ENCODE measurements at regions not wholly inside any gene's neighbourhood (a gene's known extent, or its start where the extent isn't known, plus 50 kb on each side); places are given as distances from the start of the nearest gene placed in this dataset.

DNA sequence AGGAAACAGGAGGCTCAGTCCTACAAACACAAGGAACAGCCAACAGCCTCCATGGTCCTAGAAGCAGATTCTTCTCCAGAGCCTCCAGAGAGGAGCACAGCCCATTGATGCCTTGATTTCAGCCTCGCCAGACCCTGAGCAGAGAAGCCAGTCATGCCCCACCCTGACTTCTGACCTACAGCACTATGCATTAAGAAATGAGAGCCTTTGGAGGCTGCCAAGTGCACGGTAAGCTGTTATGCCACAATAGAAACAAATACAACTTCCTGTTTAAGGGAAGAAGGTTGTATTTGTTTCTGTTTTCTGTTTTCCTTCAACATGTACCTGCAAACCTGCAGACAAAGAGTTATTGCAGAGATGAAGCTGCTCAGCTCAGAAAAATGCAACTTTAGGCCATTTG, 181.3 kb upstream of the AGAP1 start:
- DNase-seq = no peak

DNA sequence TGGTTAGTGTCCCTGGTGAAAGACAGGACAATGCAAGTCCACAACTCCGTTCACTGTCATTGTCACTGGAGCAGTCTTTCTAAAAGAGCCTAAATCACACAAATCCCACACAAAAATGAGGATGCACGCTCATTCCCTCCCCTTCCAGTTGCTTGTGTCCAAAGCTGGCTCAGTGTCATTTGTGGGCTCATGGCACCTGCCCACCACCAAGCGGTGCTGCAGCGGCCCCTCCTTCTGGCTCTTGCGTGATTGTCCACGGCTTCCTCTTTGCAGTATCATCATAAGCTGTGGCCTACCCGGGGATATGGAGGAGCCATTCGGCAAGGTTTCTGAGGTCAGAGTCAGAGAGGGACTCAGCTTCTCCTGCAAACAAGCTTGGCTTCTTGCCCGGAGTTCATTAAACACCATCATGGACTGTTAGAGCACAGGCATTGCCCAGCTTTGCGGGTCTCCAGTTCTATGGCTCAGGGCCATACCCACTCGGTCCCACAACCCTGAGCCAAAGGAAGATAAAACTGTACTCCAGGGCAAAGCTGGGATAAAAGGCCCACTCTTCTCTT, 179.4 kb upstream of the AGAP1 start:
- DNase-seq = no peak

DNA sequence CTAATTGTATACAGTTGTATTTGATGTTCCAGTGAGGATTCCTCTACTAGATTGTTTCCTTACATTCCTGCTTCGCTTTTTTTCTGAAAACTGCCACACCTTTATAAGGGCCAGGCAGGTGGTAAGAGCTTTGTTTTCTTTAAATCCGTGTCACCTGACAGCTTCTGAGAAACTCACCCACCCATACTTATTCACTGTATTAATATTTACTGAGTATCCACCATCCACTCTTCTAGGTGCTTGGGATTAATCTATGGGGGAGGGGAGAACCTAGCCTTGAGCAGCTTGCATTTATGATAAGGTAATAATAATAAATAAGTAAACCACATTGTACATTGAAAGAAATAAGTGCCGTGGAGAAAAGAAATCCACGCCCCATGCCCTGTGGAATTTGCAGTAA, 174.7 kb upstream of the AGAP1 start:
- no peak for DNase-seq

DNA sequence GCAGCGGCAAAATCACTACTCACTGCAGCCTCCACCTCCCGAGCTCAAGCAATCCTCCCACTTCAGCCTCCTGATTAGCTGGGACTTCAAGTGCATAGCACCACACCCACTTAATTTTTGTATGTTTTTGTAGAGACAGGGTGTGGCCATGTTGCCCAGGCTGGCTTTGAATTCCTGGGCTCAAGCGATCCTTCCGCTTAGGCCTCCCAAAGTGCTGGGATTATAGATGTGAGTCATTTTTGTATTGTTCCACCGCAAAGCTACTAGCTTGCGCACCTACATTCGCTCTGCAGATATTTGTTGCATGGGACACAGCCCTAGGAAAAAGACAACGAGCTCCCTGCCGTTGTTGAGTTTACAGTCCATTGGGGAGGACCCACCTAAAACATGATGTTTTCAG, 173.5 kb upstream of the AGAP1 start:
- no peak for DNase-seq

DNA sequence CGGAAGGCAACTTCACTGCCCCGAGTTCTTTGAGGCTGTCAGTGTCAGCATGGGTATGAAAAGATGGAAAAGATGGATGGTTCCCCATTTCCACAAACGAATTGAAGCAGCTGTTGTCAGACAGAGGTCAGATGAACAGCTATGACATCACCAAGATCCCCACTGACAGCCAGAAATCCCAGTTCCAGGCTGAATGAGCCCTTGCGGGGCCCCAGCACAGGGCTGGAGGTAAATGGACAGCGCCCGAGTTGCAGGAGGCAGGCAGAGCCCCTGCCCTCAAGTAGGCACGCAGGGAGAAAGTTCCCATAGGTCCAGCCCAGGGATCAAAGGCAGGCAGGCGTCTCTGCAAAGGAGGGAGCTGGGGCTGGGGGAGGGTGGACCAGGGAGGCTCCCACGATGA, 169.5 kb upstream of the AGAP1 start:
- no peak for DNase-seq

DNA sequence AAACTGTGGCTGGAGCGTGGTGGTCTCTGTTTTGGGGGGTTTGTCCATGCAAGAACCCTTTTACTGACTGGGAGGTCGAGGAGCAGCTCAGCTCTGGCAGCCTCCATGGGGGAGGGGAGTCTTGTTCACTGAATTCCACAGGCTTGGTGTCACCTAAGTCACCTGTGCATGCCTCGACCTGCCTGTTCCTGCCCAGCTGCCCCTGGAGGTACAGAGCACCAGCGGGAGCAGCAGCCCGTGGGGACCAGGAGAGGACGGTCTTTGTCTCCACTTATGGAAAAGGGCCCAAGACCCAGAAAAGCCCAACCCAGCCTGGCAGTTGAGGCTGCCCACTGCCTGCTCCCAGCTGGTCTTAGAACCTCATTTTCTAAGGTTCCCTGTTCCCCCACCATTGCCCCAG, 168.7 kb upstream of the AGAP1 start:
- DNase-seq = no peak

DNA sequence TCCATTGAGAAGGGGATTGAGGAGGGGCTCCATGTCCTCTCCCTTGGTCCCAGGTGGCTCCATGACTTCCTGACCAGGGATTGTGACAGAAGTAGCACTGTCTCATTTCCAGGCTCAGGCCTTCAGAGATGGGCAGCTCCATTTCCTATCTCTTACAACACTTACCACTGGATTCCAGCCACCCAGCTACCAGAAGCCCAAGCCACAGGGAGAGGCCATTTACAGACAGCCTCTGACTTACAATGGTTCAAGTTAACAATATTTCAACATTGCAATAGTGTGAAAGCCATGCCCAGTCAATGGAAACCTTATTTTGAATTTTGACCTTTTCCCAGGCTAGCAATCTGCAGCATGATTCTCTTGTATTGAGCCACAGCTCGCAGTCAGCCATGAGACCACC, 164.9 kb upstream of the AGAP1 start:
- DNase-seq = no peak

DNA sequence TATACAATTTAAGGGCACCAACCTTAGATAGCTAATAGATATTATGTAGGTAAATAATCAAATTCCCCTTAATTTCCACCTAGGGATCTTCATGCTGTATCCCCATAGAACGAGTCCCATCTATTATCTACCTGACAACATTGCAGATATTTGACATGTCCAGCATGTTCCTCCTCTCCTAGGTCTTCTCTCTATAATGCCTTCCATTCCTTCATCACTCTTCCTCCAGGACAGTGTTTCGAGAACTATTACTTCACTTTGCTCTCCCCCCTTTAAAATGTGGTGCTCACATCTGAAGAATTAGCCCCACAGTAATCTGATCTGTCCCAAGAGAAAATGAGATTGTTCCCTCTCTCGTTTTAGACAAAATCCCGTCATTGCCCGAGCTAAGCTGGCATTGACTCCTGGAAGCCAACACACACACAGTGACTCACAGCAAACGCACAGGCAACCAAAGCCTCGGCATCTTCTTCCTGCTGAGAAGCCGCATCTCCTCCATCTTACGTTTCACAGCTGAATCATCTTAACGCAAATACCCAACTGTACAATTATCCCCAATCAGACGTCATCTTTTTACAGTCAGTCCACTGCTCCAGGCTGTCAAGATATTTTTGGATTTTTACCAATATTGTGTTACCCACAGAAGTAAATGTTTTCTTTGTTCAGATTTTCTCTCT, 162.9 kb upstream of the AGAP1 start:
- no peak for DNase-seq

DNA sequence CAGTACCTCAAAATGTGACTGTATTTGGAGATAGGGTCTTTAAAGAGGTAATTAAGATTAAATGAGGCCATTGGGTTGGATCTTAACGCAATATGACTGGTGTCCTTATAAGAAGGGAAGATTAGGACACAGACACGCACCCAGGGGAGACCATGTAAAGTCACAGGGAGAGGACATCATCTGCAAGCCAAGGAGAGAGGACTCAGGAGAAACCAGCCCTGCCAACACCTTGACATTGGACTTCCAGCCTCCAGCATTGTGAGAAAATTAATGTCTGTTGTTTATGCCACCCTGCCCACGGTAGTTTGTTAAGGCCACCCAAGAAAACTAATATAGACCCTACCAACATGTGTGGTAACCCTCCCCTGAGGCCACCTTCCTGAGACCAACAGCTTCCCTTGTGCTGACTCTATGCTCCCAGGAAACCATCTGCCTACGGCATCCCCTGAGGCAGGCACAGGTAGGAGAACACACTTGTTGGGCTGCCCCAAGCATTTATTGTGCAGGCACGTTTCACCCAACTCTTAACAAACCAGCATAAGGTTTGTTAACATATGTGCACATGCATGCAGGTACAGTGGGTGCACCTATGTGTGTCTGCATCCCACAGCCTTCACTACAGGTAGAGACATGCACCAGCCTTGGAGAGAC, 161.5 kb upstream of the AGAP1 start:
- DNase-seq = no peak

DNA sequence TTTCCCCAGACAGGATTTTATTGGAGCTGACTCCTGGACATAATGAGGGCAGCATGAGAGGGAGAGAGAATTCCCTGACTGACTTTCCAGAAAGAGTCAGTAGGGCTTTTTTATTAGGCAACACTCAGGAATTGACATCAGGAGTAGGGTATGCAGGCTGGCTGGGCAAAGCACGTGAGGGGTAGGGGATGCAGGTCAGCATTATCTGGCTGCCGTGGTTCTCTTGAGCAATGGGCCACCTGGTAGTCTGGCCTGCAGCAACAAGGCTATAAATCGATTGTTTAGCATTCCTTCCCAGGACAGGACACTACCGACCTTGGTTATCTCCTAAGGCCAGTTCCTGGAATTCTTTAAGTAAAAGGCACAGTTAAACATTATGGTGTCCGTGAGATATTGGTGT, 160.8 kb upstream of the AGAP1 start:
- no peak for DNase-seq

DNA sequence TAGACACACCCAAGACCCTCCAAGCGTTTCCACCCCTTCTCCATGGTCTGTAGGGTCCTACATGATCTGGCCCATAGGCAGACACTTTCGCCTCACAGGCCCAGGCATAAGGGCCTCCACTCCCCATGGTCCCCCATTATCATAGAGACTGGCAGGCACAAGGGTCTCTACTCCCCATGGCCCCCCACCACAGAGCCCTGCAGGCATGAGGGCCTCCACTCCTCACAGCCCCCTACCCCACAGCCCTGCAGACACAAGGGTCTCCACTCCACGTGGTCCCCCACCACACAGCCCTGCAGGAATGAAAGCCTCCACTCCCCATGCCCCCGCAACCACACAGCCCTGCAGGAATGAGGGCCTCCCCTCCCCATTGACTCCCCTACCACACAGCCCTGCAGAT, 159.7 kb upstream of the AGAP1 start:
- no peak for DNase-seq

DNA sequence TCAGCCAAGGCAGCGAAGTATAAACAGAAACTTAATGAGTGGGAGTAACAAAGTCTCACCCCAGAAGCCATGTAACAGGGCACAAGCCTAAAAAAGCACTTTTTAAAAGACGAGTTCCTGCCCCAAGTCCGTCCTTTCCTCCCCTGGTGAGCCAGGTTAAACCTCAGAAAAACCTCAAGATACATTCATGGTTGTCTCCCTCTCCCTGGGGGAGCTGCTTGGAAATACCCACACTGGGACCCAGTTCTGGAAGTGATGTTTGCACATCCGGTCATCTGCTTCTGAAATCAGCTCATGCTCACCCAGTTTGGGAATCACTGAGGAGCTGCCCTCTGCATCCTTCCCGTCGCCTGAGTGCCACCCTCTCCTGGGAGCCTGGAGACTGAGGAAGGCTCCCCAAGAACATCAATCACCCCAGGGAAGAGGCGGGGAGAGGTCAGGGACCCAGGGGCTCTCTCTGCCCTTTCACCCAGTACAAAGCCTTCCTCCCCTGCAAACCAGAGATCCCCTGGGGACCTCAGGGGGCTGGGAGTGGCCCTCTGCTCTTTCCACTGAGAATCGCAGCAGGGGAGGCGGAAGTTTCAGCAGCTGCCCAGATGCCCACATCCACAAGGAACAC, 150.6 kb upstream of the AGAP1 start:
- no peak for DNase-seq

DNA sequence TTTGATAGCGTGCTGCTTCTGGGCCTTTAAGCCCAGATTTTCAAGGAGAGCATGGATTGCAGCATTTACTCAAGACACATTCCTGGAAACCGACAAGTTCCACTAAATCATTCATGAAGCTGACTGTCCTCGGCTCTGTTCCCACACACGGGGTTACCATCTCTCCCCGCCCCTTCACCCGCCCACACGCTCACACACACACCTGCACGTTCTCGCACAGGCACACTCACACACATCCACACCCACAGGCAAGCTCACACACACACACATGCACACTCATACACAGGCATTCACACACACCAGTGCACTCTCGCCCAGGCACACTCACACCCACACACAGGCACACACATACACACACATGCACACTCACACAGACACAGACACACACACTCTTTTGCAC, 150.0 kb upstream of the AGAP1 start:
- no peak for DNase-seq

DNA sequence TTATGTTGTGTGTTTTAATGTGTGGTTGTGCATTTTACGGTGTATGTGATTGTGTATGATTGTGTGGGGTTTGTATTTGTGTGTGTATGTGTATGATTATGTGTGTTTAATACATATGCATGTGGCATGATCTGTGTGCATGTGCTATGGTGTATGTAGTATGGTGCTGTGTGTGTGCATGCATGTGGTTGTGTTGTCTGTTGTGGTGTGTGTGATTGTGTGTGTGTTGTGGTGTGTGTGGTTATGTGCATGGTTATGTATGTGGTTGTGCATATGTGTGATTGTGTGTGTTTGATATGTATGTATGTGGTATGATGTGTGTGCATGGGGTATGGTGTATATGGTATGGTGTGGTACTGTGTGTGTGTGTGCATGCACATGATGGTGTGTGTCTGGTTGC, 148.1 kb upstream of the AGAP1 start:
- no peak for DNase-seq

DNA sequence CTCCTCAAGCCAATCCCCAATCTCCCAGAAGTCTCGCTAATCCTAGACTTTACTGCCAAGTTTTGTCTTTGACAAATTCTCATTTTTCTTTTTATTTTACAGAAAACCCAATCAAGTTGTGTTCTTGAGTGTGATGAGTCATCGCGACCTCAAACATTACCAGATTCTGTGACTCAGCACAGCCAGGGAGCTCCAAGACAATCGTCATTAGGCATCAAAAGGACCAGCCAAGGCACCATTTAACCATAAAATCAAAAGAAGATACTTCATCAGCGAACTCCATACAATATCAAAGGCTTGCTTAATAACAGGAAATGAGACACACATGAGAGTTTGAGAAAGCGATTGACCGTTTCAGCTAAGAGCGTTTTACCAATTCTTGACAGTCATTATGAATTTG, 146.2 kb upstream of the AGAP1 start:
- DNase-seq = no peak

DNA sequence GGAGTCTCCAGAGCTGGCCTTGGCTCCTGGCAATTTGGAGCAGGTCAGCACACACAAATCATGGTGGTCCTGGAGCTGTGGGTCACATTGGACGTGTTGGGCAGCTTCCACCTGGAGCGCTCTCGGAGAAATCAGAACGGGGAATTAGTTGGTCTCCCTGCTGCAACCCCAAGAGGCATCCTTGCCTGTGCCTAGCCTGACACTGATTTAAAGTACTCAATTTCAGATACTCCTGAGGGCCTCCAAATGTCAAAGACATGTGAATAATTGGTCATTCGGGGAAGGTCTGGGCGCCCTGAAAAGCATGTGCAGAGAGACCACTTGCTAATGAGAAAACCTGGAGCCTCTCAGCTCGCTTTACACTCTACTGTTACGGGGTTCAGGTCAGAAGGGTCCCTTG, 145.5 kb upstream of the AGAP1 start:
- no peak for DNase-seq

DNA sequence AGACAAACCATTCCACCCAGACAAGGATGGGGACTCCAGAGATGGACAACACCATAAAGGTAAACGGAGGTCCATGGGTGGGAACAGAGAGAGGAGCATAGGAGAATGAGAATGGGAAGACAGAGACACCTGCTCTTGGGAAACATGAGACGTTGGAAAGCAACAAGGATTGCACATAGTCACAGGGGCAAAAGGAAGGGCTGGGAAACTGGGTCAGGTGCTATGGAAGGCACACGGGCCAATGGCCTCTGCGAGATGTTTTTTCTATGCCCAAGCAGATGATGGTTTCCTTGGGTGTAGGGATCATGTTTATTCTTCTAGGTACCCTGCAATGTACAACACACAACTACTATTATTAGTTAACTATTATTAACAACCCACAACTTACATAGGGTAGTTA, 143.6 kb upstream of the AGAP1 start:
- no peak for DNase-seq

DNA sequence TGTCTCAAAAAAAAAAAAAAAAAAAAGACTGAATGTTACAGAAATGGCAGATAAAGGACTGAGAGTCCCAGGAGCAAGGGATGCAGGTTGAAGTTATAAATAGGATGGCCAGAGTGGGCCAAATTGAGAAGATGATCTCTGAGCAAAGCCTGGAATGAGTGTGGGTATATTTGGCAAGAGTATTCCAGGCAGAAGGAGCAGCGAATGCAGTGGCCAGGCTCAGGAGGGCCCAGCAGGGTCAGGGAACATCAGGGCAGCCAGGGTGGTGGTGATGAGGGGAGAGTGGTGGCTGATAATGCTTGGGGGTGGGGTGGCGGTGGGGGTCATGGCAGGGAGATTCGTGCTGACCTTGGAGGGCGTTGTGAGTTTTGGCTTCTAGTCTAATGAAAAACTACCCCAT, 141.3 kb upstream of the AGAP1 start:
- DNase-seq = no peak

DNA sequence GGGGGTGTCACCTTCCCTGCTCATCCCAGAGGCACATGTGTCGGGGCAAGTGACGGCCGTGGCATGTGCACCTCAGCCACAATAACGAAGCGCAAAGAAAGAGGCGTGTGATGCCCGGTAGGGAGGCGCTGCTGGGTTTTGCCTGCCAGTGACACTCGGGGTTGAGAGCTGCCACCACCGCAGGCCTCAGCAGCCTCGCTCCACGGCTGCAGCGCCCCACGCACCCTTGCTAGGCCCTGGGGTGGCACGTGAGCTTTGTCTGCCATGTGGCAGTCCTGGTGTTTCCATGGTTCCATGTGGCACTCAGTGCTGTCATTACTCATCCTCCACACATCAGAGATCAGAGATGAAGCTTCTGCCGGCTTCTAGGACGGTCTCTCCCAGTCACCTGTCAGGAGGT, 136.0 kb upstream of the AGAP1 start:
- no peak for DNase-seq

DNA sequence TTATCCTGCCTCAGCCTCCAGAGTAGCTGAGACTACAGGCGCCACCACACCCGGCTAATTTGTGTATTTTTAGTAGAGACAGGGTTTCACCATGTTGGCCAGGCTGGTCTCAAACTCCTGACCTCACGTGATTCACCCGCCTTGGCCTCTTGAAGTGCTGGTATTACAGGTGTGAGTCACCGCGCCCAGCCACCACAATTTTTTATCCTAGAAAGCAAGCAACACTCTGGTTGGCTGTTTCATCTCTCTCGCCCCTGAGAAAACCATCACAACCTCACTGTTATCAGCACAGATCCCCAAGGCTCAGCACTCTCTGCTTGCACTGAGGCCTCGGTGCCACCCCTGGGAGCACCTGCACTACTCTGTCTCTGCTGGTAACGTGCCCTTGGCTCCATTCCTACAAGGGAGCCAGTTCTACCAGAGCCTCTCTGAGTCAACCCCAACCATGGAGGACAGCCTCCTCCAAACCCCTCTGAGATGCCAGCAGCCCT, 134.8 kb upstream of the AGAP1 start:
- DNase-seq = no peak

DNA sequence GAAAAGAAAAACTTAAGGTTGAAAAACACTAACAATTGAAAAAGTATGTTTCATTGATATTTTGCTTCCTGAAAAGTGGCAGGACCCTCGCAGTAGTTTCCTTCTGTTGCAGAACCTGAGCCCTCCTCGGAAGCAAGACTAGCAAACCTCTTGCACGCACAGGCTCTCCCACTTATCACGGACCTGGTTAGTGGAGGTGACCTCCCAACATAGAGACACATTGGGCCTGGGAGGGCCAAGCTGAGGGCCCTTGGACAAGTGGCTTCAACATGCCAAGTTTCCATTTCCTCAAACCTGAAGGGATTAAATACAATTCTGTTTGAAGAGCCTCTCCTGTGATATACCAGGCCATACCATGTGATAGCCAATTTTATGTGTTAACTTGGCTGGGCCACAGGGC, 133.4 kb upstream of the AGAP1 start:
- DNase-seq = no peak

DNA sequence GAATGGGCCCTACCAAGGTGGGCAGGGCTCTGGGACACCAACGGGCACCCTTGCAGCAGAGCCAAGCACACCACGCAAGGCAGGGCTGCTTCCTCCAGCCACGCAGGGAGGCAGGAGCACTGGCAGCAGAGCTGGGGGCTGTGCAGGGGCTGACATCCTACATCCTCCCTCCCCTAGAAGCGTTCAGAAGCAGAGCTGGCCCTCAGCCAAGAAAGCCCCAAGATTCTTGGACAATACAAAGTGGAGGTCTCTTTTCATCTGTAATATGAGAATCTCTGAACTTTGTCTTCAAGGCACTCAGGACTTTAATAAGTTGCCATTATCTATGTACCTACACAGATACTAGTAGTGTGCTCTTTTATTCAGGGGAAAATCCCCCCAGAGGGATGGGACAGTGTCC, 128.1 kb upstream of the AGAP1 start:
- no peak for DNase-seq

DNA sequence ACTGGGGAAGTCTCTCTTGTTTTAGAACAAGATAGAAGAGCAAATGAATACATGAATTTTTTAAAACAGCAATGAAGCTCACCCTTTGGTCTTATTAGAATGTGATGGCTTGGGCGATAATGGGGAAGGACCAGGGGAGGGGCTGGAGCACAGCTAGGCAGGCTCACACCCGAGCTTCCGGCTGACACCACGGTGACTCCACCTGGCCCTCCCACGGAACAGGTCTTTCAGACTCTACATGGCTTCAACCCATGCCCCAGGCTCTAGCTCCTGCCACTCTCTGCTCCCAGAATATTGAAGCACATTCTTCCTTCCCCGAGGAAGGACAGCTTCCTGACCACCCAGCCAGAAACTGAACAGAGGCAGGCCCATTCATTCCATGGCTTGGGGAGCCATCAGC, 127.5 kb upstream of the AGAP1 start:
- no peak for DNase-seq

DNA sequence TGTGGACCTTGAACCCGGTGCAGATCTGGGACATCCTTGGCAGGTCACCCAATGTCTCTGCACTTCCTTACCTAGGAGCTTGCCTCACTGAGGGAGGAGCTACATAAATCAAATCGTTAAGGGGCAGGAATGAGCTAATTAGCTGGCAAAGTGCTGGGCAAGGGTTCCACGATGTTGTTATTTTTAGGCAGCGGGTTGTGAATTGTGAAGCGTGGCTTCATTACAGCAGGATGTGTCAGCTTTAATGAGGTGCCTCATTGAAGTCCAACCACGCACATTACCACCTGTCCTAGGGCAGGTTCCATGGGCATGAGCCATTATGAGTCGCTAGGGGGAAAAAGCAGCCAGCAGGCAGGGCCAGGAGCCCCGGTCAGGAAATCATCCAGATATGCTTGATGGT, 127.0 kb upstream of the AGAP1 start:
- DNase-seq = no peak

Measured in NCI-H2171 (cell line).